A549 (cell line): ENCODE measurements at regions not wholly inside any gene's neighbourhood (a gene's known extent, or its start where the extent isn't known, plus 50 kb on each side); places are given as distances from the start of the nearest gene placed in this dataset.

Source experiments
- ATAC-seq, 2 experiments: fragments of 200-7000 bp in 1 of 2; fragments of >200 bp in 1 of 2; cut with Nextera tagmentation in 1 of 2; cut with Tn5 transposase in 1 of 2; 3 replicates each; pipeline versions ENCODE4 v1.8.0 to v1.9.1; 2018 to 2020; ENCODE audit warnings: mild to moderate bottlenecking in 1 of 2, moderate library complexity in 1 of 2
- CTCF ChIA-PET: fragments of 300-600 bp; sonication (Branson Sonifier 250); formaldehyde crosslinking; extraction: SDS; loops from one replicate; lab custom pipeline; 2021; ENCODE audit warnings: antibody characterized with exemption, inconsistent platforms; lab: Yijun Ruan, JAX
- POLR2A ChIA-PET: fragments of 350-600 bp; formaldehyde crosslinking; extraction: SDS; loops from one replicate; lab custom pipeline; 2021; ENCODE audit warnings: antibody characterized with exemption, inconsistent platforms; lab: Yijun Ruan, JAX
- DNase-seq, 2 experiments: peaks; one replicate each; pipeline versions ENCODE4 v3.0.0 to v3.0.0-alpha.2; 2011 to 2016; ENCODE audit warnings: low read depth in 1 of 2, low spot score in 1 of 2
- FAIRE-seq: peaks from 2 replicates; lab custom pipeline; 2011; peaks lifted over from hg19 to GRCh38; lab: Jason Lieb, UNC
- H3K27ac ChIP-seq, 2 experiments: fragments of >200 bp; sonication (Bioruptor Twin); formaldehyde crosslinking; 3 replicates each; pipeline ENCODE4 v1.5.1; 2016 to 2017
- H3K4me1 ChIP-seq: fragments of >200 bp; sonication (Bioruptor Twin); formaldehyde crosslinking; 3 replicates; pipeline ENCODE4 v1.6.1; 2016
- H3K4me2 ChIP-seq: fragments of >200 bp; sonication (Bioruptor Twin); formaldehyde crosslinking; 3 replicates; pipeline ENCODE4 v1.6.1; 2016
- H3K4me3 ChIP-seq: fragments of >200 bp; sonication (Bioruptor Twin); formaldehyde crosslinking; 3 replicates; pipeline ENCODE4 v1.5.1; 2016
- H3K9me3 ChIP-seq: fragments of >200 bp; sonication (Bioruptor Twin); formaldehyde crosslinking; 3 replicates; pipeline ENCODE4 v1.6.1; 2016
- BHLHE40 ChIP-seq: IDR thresholded peaks from 2 replicates; pipeline ENCODE4 v1.6.1; 2012; ENCODE audit warnings: low read depth, low read length, inconsistent platforms
- CBX8 ChIP-seq: fragments of 200-600 bp; sonication (generic); IDR thresholded peaks from 2 replicates; pipeline ENCODE4 v1.6.1; 2016
- CEBPB ChIP-seq, 2 experiments: fragments of >200 bp in 1 of 2; sonication (Bioruptor Twin) in 1 of 2; formaldehyde crosslinking in 1 of 2; IDR thresholded peaks; 2 replicates each; pipeline ENCODE4 v1.6.1; 2012 to 2016
- CHD4 ChIP-seq: fragments of 200-600 bp; sonication (generic); IDR thresholded peaks from 2 replicates; pipeline ENCODE4 v1.6.1; 2016; ENCODE audit warnings: antibody characterized with exemption, mild to moderate bottlenecking, borderline replicate concordance
- E2F6 ChIP-seq: IDR thresholded peaks from 2 replicates; pipeline ENCODE4 v1.6.1; 2012; ENCODE audit warnings: low read depth, borderline replicate concordance
- EHMT2 ChIP-seq: fragments of 200-600 bp; sonication (generic); IDR thresholded peaks from 2 replicates; pipeline ENCODE4 v1.6.1; 2016; ENCODE audit warnings: antibody characterized with exemption, low read depth, mild to moderate bottlenecking, moderate library complexity
- ESRRA ChIP-seq: fragments of 150-350 bp; IDR thresholded peaks from 2 replicates; pipeline ENCODE4 v1.6.1; 2014; ENCODE audit warnings: mild to moderate bottlenecking, low read length, borderline replicate concordance
- HDAC2 ChIP-seq: fragments of 200-600 bp; sonication (generic); IDR thresholded peaks from 2 replicates; pipeline ENCODE4 v1.6.1; 2016
- HMGXB4 ChIP-seq: fragments of 250-450 bp; sonication (Bioruptor Pico); IDR thresholded peaks from 2 replicates; pipeline ENCODE4 v1.5.0; 2021; ENCODE audit warnings: mild to moderate bottlenecking, moderate library complexity, borderline replicate concordance
- KDM5A ChIP-seq: fragments of 200-600 bp; sonication (generic); IDR thresholded peaks from 2 replicates; pipeline ENCODE4 v1.6.1; 2016; ENCODE audit warnings: antibody characterized with exemption, mild to moderate bottlenecking
- MAX ChIP-seq: IDR thresholded peaks from 2 replicates; pipeline ENCODE4 v1.6.1; 2012
- MAZ ChIP-seq: fragments of 150-350 bp; IDR thresholded peaks from 2 replicates; pipeline ENCODE4 v1.6.1; 2014; ENCODE audit warnings: antibody characterized with exemption, low read depth, low read length, borderline replicate concordance
- NFE2L2 ChIP-seq: fragments of 150-350 bp; conservative IDR thresholded peaks from 2 replicates; pipeline ENCODE4 v1.6.1; 2014; ENCODE audit warnings: low read length
- NPAS2 ChIP-seq: fragments of 250-450 bp; sonication (Bioruptor Pico); IDR thresholded peaks from 2 replicates; pipeline ENCODE4 v1.8.0; 2022; ENCODE audit warnings: mild to moderate bottlenecking, moderate library complexity, borderline replicate concordance
- NR3C1 ChIP-seq: fragments of >200 bp; sonication (Bioruptor Twin); formaldehyde crosslinking; IDR thresholded peaks from 3 replicates; pipeline ENCODE4 v1.6.1; 2017
- RAD21 ChIP-seq, 2 experiments: fragments of >200 bp in 1 of 2; sonication (Bioruptor Twin) in 1 of 2; formaldehyde crosslinking in 1 of 2; IDR thresholded peaks in 1 of 2; conservative IDR thresholded peaks in 1 of 2; 2 replicates in 1 of 2; 3 replicates in 1 of 2; pipeline ENCODE4 v1.6.1; 2012 to 2018; ENCODE audit warnings: inconsistent platforms in 1 of 2
- RFX5 ChIP-seq: fragments of 450-650 bp; IDR thresholded peaks from 2 replicates; pipeline ENCODE4 v1.7.1; 2014; ENCODE audit warnings: antibody characterized with exemption, mild to moderate bottlenecking, moderate library complexity
- SREBF2 ChIP-seq: fragments of 450-650 bp; IDR thresholded peaks from 2 replicates; pipeline ENCODE4 v1.6.1; 2014; ENCODE audit warnings: mild to moderate bottlenecking, moderate library complexity
- USF2 ChIP-seq: fragments of 450-650 bp; IDR thresholded peaks from 2 replicates; pipeline ENCODE4 v1.6.1; 2014; ENCODE audit warnings: antibody characterized with exemption
- ZC3H11A ChIP-seq: fragments of 450-650 bp; IDR thresholded peaks from 2 replicates; pipeline ENCODE4 v1.6.1; 2014; ENCODE audit warnings: antibody characterized with exemption, mild to moderate bottlenecking
- ZFP36 ChIP-seq: fragments of 450-650 bp; IDR thresholded peaks from 2 replicates; pipeline ENCODE4 v1.6.1; 2014; ENCODE audit warnings: borderline replicate concordance; ENCODE audit not compliant: partially characterized antibody
- ZNF302 ChIP-seq: fragments of 250-450 bp; sonication (Bioruptor Pico); IDR thresholded peaks from 2 replicates; pipeline ENCODE4 v1.9.0; 2021; ENCODE audit warnings: inconsistent platforms, mild to moderate bottlenecking, moderate library complexity
- WGBS: methylation state at CpG from one replicate; pipeline ENCODE4 v1.1.6; 2017; ENCODE audit errors: missing lambda C conversion rate; 5-methylcytosine and 5-hydroxymethylcytosine counted together
- TF ChIP-seq, protein P1 (sequence below): fragments of >200 bp; sonication (Bioruptor Twin); formaldehyde crosslinking; IDR thresholded peaks from 2 replicates; pipeline ENCODE4 v1.6.1; 2016
- TF ChIP-seq, protein P2 (sequence below): IDR thresholded peaks from 2 replicates; pipeline ENCODE4 v1.6.1; 2012
- TF ChIP-seq, protein P3 (sequence below): fragments of >200 bp; sonication (Bioruptor Twin); formaldehyde crosslinking; IDR thresholded peaks from 3 replicates; pipeline ENCODE4 v1.5.1; 2016

DNA sequence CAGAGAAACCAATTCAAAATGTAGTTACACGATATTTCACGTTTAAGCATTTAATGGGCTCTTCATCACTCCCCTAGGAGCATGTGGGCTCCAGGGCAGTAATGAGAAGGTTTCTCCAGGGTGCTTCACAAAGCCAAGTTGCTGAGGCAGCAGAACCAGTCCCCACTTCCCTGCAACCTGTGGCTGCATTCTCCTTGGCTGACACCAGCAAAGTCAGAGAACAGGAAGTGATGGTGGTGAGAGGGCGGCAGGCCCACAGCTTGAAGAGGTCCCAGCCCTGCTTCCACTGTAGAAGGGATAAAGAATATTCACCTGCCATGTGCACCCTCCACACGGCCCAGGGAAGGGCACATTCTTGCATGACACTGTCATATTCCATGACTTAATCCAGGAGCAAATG lies 133.2 kb downstream of the CBLN1 start:
- ATAC-seq (no peak), DNase-seq (no peak), FAIRE-seq (no peak)
- Histone ChIP-seq H3K4me3 (no peak overlapping the region), H3K27ac (no peak overlapping the region), H3K9me3 (no peaks in the 10 kb centered on the region), H3K4me2 (no peak overlapping the region), H3K4me1 (no peaks in the 10 kb centered on the region)
- CTCF ChIA-PET = no interaction called here
- WGBS = 0% methylated on average over 4 of the region's 4 CpGs
- no peak for TF ChIP-seq NPAS2
- TF ChIP-seq EHMT2 = no peak
- TF ChIP-seq HDAC2 = no peak
- TF ChIP-seq NFE2L2 = no peak
- TF ChIP-seq, protein P1, sequence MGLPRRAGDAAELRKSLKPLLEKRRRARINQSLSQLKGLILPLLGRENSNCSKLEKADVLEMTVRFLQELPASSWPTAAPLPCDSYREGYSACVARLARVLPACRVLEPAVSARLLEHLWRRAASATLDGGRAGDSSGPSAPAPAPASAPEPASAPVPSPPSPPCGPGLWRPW = no peak
- no peak for TF ChIP-seq ZNF302 (CRISPR knock-in tag)
- no peak for TF ChIP-seq RFX5
- no peak for TF ChIP-seq SREBF2
- POLR2A ChIA-PET = no interaction called here

DNA sequence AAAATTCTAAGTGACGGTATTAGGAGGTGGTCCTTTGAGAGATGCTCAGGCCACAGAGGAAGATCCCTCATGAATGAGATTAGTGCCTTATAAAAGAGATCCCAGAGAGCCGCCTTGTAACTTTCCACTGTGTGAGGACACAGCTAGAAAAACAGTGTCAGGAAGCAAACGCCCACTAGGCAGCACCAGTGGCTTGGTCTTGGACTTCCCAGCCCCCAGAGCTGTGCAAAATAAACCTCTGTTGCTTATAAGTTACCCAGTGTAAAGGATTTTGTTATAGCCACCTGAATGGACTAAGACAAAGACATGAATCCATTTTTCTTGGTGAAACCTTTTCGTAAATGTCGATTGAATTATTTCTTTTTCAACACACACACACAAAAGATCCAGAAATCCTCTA lies 141.0 kb downstream of the CBLN1 start:
- ATAC-seq = no peak
- CTCF ChIA-PET = interaction anchor here (0.5 kb wide), 1 partner anchor 20 kb away, joined by 3 read pairs; no protein-coding TSS in a partner anchor
- no peaks in the 10 kb centered on the region for H3K9me3 ChIP-seq
- no peaks in the 10 kb centered on the region for H3K4me1 ChIP-seq
- WGBS = 4% methylated on average over 5 of the region's 5 CpGs
- DNase-seq = no peak
- H3K4me3 ChIP-seq = no peak overlapping the region
- TF ChIP-seq E2F6 = no peak
- no peak for TF ChIP-seq NR3C1
- no peak for TF ChIP-seq CBX8
- TF ChIP-seq MAX = no peak
- no peak for TF ChIP-seq ZFP36
- TF ChIP-seq, protein P2, sequence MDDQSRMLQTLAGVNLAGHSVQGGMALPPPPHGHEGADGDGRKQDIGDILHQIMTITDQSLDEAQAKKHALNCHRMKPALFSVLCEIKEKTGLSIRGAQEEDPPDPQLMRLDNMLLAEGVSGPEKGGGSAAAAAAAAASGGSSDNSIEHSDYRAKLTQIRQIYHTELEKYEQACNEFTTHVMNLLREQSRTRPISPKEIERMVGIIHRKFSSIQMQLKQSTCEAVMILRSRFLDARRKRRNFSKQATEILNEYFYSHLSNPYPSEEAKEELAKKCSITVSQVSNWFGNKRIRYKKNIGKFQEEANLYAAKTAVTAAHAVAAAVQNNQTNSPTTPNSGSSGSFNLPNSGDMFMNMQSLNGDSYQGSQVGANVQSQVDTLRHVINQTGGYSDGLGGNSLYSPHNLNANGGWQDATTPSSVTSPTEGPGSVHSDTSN = no peak
- TF ChIP-seq USF2 = no peak
- TF ChIP-seq CEBPB (IDR thresholded peaks at IDR 0.05) = no peak
- no peak for TF ChIP-seq CHD4
- no peak for TF ChIP-seq RAD21 (conservative IDR thresholded peaks at IDR 0.05 in 1 of 2, IDR thresholded peaks at IDR 0.05 in 1 of 2)
- no peak for TF ChIP-seq ZC3H11A
- TF ChIP-seq, protein P3, sequence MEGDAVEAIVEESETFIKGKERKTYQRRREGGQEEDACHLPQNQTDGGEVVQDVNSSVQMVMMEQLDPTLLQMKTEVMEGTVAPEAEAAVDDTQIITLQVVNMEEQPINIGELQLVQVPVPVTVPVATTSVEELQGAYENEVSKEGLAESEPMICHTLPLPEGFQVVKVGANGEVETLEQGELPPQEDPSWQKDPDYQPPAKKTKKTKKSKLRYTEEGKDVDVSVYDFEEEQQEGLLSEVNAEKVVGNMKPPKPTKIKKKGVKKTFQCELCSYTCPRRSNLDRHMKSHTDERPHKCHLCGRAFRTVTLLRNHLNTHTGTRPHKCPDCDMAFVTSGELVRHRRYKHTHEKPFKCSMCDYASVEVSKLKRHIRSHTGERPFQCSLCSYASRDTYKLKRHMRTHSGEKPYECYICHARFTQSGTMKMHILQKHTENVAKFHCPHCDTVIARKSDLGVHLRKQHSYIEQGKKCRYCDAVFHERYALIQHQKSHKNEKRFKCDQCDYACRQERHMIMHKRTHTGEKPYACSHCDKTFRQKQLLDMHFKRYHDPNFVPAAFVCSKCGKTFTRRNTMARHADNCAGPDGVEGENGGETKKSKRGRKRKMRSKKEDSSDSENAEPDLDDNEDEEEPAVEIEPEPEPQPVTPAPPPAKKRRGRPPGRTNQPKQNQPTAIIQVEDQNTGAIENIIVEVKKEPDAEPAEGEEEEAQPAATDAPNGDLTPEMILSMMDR = no peak
- H3K27ac ChIP-seq = no peak overlapping the region
- no peak overlapping the region for H3K4me2 ChIP-seq
- FAIRE-seq = no peak
- POLR2A ChIA-PET = no interaction called here

DNA sequence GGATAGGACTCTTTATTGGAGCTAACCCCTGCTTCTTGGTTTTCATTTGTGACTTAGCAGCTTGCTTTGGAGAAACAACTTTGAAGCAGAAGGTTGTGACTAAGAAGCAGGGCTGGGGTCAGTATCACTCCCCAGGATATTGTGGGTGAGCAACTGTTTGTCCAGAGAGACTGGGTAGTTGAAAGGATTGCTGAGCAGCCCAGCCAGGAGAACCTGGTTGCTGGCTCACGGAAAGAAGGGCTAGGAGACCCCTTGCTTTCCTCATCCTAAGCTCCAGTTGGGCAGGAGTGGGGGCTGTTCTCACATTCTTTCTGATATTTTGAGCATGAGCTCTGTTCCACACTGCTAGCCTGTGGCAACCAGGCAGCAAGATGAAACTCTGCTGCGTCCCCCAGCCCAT lies 151.2 kb downstream of the CBLN1 start:
- TF ChIP-seq RFX5 (no peak), BHLHE40 (no peak), MAZ (no peak), NPAS2 (no peak), KDM5A (no peak), ESRRA (no peak), HMGXB4 (CRISPR knock-in tag) (no peak)
- WGBS = 0% methylated on average over 2 of the region's 2 CpGs
- ATAC-seq = no peak
- no peak for FAIRE-seq
- no peak for DNase-seq
- CTCF ChIA-PET = interaction anchor here (1.2 kb wide), 1 partner anchor 10 kb away, joined by 5 read pairs; no protein-coding TSS in a partner anchor
- Histone ChIP-seq H3K27ac (no peak overlapping the region), H3K4me1 (no peaks in the 10 kb centered on the region), H3K4me3 (no peak overlapping the region), H3K4me2 (no peak overlapping the region), H3K9me3 (no peaks in the 10 kb centered on the region)
- POLR2A ChIA-PET = no interaction called here
